Stimulated activated naive CD8-positive, alpha-beta T cell treated with anti-CD3 and anti-CD28 coated beads, Interleukin-15, Interleukin-2, amounts not matched to agents 100 ng/mL and 50 ng/mL, for 24 hours (primary cell): ENCODE measurements at regions not wholly inside any gene's neighbourhood (a gene's known extent, or its start where the extent isn't known, plus 50 kb on each side); places are given as distances from the start of the nearest gene placed in this dataset.
"Not testable (repeated sequence)": the region's sequence is repeated elsewhere in the genome, so short reads cannot be mapped to it uniquely, and the experiment has no call there.

ENCODE experiments used
- H3K27ac Mint-ChIP-seq: one replicate; pipeline ENCODE4 v1.8.0; 2021; ENCODE audit warnings: mild to moderate bottlenecking, mixed read lengths
- H3K27me3 Mint-ChIP-seq: one replicate; pipeline ENCODE4 v1.8.0; 2021; ENCODE audit warnings: mixed read lengths
- H3K36me3 Mint-ChIP-seq: one replicate; pipeline ENCODE4 v1.8.0; 2021; ENCODE audit warnings: low read depth, mixed read lengths
- H3K4me1 Mint-ChIP-seq: one replicate; pipeline ENCODE4 v1.8.0; 2021; ENCODE audit warnings: low read depth, mixed read lengths
- H3K4me3 Mint-ChIP-seq: one replicate; pipeline ENCODE4 v1.8.0; 2021; ENCODE audit warnings: mild to moderate bottlenecking, mixed read lengths
- H3K9me3 Mint-ChIP-seq: one replicate; pipeline ENCODE4 v1.8.0; 2021; ENCODE audit warnings: mixed read lengths

DNA sequence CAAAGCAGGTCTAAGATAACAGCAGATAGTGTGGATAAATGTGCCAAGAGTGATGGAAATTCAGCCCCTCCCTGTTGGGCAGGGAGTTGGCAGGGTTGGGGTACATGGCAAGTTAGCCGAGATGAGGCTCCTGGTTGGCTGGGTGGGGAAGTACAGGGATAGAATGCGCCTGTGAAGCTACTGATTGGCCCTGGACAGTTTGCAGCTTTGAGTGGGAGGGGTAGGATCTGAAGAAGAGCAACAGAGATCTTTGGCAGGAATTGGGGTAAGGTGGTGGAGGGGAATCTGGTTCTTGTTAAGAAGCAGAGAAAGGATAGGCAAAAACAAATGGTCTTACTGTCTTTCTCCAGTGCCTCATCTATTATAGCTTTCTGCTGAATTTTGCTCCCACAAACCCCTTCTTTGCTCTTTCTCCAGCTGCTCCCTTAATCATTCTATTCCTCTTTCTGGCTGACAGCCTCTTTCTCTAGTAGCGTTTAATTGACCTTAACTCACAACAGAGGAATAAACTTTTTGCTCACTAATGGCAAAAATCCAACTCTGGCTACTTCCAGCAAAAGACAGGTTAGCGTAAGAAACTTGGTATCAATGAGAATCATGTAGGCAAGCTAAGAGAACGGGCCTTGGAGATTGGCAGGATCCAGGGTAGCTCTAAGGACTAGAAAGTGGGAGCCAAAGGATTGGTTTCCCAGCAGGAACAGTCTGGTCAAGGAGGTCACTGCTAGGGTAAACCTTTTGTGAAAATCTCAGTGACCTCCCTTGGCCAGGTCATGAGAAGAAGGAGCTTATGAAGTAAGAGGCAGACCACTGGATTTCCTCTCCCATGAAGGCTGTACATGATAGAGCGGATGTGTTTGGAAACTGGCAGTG lies 86.3 kb upstream of the CARMIL1 start:
- Mint-ChIP-seq H3K9me3 (no peaks in the 10 kb centered on the region), H3K4me1 (no peaks in the 10 kb centered on the region), H3K4me3 (no peak overlapping the region), H3K27me3 (peaks cover 23% of the 10 kb centered on the region), H3K36me3 (no peaks in the 10 kb centered on the region), H3K27ac (no peak overlapping the region)

DNA sequence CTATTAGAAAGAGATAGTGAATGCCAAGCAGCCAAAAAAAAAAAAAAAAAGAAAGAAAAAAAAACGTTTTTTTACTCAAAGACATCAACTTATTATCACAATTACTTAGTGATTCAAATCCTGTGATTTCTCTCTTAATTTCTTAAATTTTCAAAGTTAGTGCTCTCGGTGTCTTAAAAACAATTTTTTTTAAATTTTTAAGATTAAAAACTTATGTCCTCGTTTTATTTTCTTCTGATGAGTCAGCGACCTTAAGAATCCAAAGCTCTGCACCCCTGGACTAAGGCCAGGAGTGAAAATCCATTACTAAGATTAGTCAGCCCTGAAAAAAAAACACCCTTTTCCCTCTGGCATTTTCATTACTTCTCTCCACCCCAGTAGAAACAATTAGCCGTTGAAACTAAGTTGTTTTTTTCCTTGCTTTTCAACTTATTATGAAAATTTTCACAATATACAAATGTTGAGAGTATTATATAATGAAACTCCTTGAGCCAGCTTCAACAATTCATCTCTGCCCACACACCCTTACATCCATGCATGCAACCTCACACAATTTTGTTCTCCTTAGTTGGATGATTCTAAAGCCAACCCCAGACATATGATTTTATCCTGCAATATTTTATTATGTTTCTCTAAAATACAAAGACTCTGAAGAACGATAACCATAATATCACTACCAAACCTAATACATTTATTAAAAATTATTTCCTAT lies 85.6 kb upstream of the CARMIL1 start:
- H3K36me3 Mint-ChIP-seq: no peaks in the 10 kb centered on the region
- no peak overlapping the region for H3K4me3 Mint-ChIP-seq
- peaks cover 17% of the 10 kb centered on the region for H3K27me3 Mint-ChIP-seq
- no peaks in the 10 kb centered on the region for H3K4me1 Mint-ChIP-seq
- H3K27ac Mint-ChIP-seq: no peak overlapping the region
- H3K9me3 Mint-ChIP-seq: no peaks in the 10 kb centered on the region

DNA sequence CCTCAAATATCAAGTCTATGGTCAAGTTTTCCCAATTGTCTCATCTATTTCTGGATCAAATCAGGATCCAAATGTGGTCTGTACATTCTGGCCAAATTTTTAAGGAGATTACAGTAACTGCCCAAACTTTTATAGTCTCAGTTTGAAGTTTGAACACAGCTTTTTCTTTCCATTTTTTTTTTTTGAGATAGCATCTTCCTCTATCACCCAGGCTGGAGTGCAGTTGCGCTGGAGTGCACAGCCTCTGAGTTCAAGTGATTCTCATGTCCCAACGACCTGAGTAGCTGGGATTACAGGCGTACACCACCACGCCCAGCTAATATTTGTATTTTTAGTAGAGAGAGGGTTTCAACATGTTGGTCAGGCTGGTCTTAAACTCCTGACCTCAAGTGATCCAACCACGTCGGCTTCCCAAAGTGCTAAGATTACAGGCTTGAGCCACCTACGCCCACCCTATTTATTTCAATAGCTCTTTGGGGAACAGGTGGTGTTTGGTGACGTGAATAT lies 84.9 kb upstream of the CARMIL1 start:
- Mint-ChIP-seq H3K9me3 (no peaks in the 10 kb centered on the region), H3K27me3 (peaks cover 17% of the 10 kb centered on the region), H3K4me3 (no peak overlapping the region), H3K27ac (no peak overlapping the region), H3K36me3 (no peaks in the 10 kb centered on the region), H3K4me1 (no peaks in the 10 kb centered on the region)

DNA sequence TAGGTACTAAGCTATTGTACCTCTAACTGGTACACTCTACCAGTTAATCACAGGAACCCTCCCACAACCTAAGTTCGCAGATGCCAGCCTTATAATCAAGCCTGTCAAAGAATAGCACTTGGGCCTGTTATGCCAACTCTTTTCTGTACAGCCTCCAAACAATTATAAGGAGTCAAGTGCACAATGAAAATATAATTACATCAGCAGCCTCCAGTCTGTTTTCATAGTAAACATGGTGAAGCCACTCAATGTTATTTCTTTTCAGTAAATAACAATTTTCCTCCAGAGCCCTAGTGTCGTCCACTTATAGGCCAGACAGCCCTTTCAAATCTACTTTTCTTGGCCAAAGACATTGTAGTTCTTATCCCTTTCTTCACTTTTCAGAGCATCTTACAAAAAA lies 82.7 kb upstream of the CARMIL1 start:
- Mint-ChIP-seq H3K4me1 (no peaks in the 10 kb centered on the region), H3K27ac (no peak overlapping the region), H3K27me3 (peaks cover 11% of the 10 kb centered on the region), H3K4me3 (no peak overlapping the region), H3K36me3 (no peaks in the 10 kb centered on the region), H3K9me3 (no peaks in the 10 kb centered on the region)

DNA sequence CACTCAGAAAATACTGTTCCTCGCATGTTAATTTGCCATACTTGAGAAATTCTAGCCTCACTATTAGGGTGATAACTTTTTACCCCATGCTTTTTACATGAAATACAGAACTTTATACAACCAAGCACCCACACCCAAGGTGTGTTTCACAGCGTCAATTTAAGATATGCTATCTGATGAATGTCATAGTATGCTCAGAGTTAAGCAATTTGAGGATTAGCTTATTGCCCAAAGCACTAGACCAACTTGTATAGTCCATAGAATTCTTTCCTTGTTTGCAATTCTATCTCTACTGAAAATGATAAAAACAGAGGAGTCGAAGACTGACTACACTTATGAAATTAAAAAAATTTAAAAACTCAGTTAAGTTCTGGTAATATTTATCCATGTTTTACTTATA lies 82.1 kb upstream of the CARMIL1 start:
- H3K4me3 Mint-ChIP-seq: no peak overlapping the region
- H3K36me3 Mint-ChIP-seq: no peaks in the 10 kb centered on the region
- H3K9me3 Mint-ChIP-seq: no peaks in the 10 kb centered on the region
- no peak overlapping the region for H3K27ac Mint-ChIP-seq
- H3K27me3 Mint-ChIP-seq: peaks cover 11% of the 10 kb centered on the region
- H3K4me1 Mint-ChIP-seq: no peaks in the 10 kb centered on the region

DNA sequence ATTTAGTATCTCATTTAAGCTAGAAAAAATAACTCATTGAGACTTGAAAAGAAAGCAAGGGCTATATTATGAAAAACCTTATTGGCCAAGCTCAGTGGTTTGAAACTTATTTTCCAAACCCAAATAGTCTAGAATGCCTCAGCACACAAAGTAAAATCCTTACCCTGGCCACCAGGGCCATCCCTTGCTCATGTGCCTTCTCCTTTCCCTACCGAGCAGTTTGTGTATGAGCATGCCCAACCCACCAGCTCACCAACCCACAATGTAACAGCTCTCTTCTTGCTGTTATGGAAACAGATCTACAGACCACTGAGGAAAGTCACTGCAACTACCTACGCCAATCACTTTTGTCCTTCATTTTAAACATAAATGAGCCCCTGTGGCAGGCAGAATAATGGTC lies 79.6 kb upstream of the CARMIL1 start:
- no peak overlapping the region for H3K4me3 Mint-ChIP-seq
- no peaks in the 10 kb centered on the region for H3K36me3 Mint-ChIP-seq
- no peaks in the 10 kb centered on the region for H3K9me3 Mint-ChIP-seq
- H3K27ac Mint-ChIP-seq: no peak overlapping the region
- no peaks in the 10 kb centered on the region for H3K4me1 Mint-ChIP-seq
- H3K27me3 Mint-ChIP-seq: peaks cover 3% of the 10 kb centered on the region

DNA sequence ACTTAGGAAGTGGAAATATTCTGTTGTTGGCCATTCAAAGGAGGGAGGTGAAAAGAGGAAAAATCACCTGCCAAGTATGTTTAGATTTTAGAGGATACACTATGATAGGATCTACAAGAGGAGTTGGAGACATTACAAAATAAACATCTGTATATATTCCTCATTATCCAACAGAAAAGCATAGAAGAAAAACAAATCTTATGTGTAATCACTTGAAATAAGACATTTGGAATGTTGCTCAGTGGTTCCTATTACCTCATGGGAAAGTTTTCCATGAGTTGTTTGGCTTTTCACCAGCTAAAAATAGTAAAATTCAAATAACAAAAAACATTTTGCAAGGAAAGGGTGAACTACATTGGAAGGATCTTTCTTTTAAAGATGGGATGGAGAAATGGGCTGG lies 76.7 kb upstream of the CARMIL1 start:
- H3K9me3 Mint-ChIP-seq: peaks cover 4% of the 10 kb centered on the region
- no peak overlapping the region for H3K4me3 Mint-ChIP-seq
- no peaks in the 10 kb centered on the region for H3K4me1 Mint-ChIP-seq
- no peak overlapping the region for H3K27ac Mint-ChIP-seq
- H3K36me3 Mint-ChIP-seq: no peaks in the 10 kb centered on the region
- H3K27me3 Mint-ChIP-seq: peaks cover 3% of the 10 kb centered on the region

DNA sequence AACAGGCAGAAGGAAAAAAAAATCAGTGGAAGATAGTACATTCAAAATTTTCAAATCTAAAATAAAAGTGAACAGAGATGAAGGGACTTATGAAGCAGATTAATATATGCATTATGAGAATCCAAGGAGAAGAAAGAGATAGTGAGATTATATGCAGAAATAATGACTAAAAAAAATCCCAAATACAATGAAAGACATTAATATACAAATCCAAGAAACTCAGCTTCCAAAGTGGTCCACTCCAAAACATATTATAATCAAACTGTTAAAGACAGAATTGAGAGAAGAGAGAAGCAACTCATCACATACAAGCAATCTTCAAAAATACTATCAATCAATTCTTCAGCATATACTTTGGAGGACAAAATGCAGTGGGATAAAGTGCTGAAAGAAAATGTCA lies 73.5 kb upstream of the CARMIL1 start:
- H3K9me3 Mint-ChIP-seq: peaks cover 16% of the 10 kb centered on the region
- H3K27ac Mint-ChIP-seq: no peak overlapping the region
- no peaks in the 10 kb centered on the region for H3K4me1 Mint-ChIP-seq
- no peaks in the 10 kb centered on the region for H3K36me3 Mint-ChIP-seq
- peaks cover 3% of the 10 kb centered on the region for H3K27me3 Mint-ChIP-seq
- no peak overlapping the region for H3K4me3 Mint-ChIP-seq

DNA sequence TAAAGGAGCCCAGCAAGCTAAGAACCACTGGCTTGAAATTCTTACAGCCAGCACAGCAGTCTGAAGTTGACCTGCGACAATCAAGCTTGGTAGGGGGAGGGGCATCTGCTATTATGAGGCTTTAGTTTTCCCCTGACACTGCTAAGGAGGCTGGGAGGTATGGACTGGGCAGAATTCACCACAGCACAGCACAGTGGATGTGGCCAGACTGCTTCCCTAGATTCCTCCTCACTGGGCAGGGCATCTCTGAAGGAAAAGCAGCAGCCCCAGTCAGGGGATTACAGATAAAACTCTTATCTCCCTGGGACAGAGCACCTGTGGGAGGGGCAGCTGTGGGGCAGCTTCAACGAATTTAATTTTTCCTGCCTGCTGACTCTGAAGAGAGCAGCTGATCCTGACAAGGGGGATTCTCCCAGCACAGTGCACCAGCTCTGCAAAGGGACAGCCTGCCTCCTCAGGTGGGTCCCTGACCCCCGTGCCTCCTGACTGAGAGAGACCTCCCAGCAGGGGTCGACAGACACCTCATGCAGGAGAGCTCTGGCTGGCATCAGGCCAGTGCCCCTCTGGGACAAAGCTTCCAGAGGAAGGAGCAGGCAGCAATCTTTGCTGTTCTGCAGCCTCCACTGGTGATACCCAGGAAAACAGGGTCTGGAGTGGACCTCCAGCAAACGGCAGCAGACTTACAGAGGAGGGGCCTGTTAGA lies 71.6 kb upstream of the CARMIL1 start:
- H3K27ac Mint-ChIP-seq, H3K4me1 Mint-ChIP-seq, H3K36me3 Mint-ChIP-seq: not testable (repeated sequence)

DNA sequence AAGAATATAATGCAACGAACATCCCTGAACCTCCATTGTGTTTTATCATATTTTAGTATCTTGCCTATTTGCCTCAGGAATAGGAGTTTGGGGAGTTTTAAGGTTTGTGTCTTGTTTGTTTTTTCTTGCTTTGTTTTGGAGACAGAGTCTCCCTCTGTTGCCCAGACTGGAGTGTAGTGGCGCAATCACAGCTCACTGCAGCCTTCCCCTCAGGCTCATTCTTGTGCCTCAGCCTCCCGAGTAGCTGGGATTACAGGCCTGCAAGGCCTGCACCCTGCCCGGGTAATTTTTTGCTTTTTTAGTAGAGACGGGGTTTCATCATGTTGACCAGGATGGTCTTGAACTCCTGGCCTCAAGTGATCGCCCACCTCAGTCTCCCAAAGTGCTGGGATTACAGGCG lies 63.3 kb upstream of the CARMIL1 start:
- Mint-ChIP-seq H3K9me3 (no peaks in the 10 kb centered on the region), H3K27ac (no peak overlapping the region), H3K4me1 (no peaks in the 10 kb centered on the region), H3K4me3 (no peak overlapping the region), H3K27me3 (peaks cover 3% of the 10 kb centered on the region), H3K36me3 (no peaks in the 10 kb centered on the region)

More for the DNA sequence above, 71.6 kb upstream of the CARMIL1 start:
- H3K4me3 Mint-ChIP-seq, H3K27me3 Mint-ChIP-seq: not testable (repeated sequence)
- peaks cover 16% of the 10 kb centered on the region for H3K9me3 Mint-ChIP-seq

DNA sequence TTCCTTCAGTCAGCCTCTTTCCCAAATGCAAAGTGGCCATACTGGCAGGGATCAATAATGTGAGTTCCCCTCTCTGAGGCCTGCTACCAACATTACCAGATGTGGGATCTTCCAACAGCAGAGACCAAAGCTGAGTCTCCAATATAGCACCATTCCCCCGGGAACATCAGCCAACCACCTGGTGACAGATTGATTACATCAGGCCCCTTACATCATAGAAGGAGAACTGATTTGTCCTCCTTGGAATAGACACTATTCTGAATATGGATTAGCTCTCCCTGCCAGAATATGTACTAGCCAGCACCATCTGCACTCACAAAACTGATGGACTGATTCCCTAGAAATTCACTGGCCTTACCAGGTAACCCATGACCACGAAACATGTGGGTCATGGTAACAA lies 61.9 kb upstream of the CARMIL1 start:
- H3K36me3 Mint-ChIP-seq: no peaks in the 10 kb centered on the region
- no peak overlapping the region for H3K27ac Mint-ChIP-seq
- no peaks in the 10 kb centered on the region for H3K4me1 Mint-ChIP-seq
- no peaks in the 10 kb centered on the region for H3K9me3 Mint-ChIP-seq
- H3K27me3 Mint-ChIP-seq: no peaks in the 10 kb centered on the region
- no peak overlapping the region for H3K4me3 Mint-ChIP-seq

DNA sequence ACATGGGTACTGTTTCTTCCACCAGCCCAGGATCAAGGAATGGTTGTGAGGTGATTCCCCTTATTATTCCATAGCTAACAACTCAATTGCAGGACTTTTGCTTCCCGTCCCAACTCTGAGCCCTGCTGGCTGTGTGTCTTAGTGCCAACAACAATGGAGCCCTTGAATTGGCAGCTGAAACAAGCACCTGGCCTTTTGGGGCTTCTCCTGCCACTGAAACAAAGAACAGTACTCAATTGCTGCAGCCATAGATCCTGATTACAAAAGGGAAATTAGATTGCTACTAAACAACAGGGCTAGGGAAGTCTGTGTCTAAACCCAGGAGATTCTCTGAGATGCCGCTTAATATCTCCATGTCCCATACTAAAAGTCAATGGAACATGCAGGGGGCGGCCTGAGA lies 61.3 kb upstream of the CARMIL1 start:
- H3K27me3 Mint-ChIP-seq: no peaks in the 10 kb centered on the region
- H3K4me1 Mint-ChIP-seq: no peaks in the 10 kb centered on the region
- H3K27ac Mint-ChIP-seq: no peak overlapping the region
- H3K4me3 Mint-ChIP-seq: no peak overlapping the region
- H3K9me3 Mint-ChIP-seq: no peaks in the 10 kb centered on the region
- H3K36me3 Mint-ChIP-seq: no peaks in the 10 kb centered on the region

DNA sequence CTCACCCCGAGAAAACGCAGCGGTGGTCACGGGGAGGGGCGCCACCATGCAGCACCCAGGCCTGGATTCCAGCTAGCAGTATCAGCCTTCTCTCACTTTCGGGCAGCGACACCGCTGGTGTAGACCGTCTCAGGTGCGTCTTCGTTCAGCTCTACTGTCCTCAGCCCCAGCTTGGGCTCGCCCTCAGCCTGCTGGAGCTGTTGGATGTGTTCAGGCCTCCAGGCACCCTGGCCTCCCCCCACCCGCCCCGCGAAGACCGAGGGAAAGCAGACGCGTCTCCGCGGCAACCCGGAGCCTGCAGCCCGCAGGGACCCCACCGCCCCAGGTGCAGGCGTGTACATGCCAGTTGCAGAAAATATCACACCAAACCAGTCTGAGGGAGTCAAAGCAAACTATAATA lies 60.8 kb upstream of the CARMIL1 start:
- H3K4me1 Mint-ChIP-seq: peaks cover under 1% of the 10 kb centered on the region
- H3K36me3 Mint-ChIP-seq: no peaks in the 10 kb centered on the region
- H3K27ac Mint-ChIP-seq: no peak overlapping the region
- no peak overlapping the region for H3K4me3 Mint-ChIP-seq
- no peaks in the 10 kb centered on the region for H3K27me3 Mint-ChIP-seq
- H3K9me3 Mint-ChIP-seq: no peaks in the 10 kb centered on the region

DNA sequence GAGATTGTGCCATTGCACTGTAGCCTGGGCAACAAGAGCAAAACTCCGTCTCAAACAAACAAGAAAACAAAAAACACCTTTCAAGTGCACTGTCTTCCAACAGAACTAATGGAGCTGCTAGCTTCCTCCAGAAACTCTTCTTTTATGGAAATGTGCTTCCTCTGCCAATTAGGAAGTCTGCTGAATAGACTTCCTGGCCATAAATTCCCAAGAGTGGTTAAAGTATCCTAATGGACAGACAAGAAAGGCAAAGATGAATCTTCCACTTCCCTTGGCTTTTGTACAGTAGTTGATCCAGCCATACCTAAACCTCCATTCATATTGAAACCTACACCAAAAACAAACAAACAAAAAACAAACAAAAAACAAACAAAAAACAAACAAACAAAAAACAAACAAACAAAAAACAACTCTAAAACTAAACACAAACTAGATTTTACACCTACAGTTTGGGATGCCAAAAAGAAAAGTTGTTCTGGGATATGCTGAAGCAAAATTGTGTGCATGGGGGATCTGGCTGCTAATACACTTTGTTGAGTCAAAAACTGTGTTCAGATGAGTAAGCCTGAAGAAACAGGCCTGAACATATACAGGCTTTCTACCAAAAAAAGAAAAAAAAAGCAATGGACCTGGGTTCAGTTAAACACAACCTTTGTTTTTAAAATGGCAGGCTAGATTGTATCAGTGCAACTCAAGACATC lies 59.8 kb upstream of the CARMIL1 start:
- H3K9me3 Mint-ChIP-seq: no peaks in the 10 kb centered on the region
- no peaks in the 10 kb centered on the region for H3K36me3 Mint-ChIP-seq
- peaks cover 10% of the 10 kb centered on the region for H3K4me1 Mint-ChIP-seq
- peaks cover 6% of the 10 kb centered on the region for H3K27me3 Mint-ChIP-seq
- no peak overlapping the region for H3K27ac Mint-ChIP-seq
- no peak overlapping the region for H3K4me3 Mint-ChIP-seq

DNA sequence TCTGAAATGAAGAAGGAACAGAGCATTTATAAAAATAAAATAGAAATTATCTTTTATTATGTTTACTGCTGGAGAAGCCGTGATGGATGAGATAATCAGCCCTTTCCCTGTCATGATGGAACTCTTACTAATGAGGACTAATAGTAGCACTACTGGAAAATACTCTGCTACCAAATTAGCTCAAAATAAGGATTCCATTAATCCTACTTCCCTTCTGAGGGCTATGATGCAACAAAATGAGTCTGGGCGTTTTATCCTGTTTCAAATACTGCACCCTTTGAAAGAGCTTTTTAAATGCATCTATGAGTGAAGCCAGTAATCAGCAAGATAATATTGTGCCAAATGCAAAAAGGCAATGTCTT lies 59.3 kb upstream of the CARMIL1 start:
- Mint-ChIP-seq H3K27me3 (peaks cover 6% of the 10 kb centered on the region), H3K36me3 (no peaks in the 10 kb centered on the region), H3K4me3 (no peak overlapping the region), H3K9me3 (no peaks in the 10 kb centered on the region), H3K4me1 (peaks cover 10% of the 10 kb centered on the region), H3K27ac (no peak overlapping the region)
